ENCODE measurements at regions not wholly inside any gene's neighbourhood (a gene's known extent, or its start where the extent isn't known, plus 50 kb on each side); places are given as distances from the start of the nearest gene placed in this dataset.
"Not testable (repeated sequence)": the region's sequence is repeated elsewhere in the genome, so short reads cannot be mapped to it uniquely, and the experiment has no call there.

GRCh38 chr14:86756521-86757190 lies 1226.7 kb downstream of the FLRT2 start:
- Histone ChIP-seq H3K4me3 (no peak overlapping the region), H3K27ac (no peak overlapping the region), H3K36me3 (no peaks in the 10 kb centered on the region), H3K27me3 (no peaks in the 10 kb centered on the region), H3K4me1 (no peaks in the 10 kb centered on the region), H3K9me3 (peaks cover 10 to 12% of the 10 kb centered on the region in 2 donors)
- intact Hi-C loops (cut with DNase I; ENCODE audit: low total_unique reads), result no loop called here
- TF ChIP-seq POLR2AphosphoS5 (IDR thresholded peaks at IDR 0.05) (no peak), CTCF (IDR thresholded peaks at IDR 0.05) (no peak), POLR2A (IDR thresholded peaks at IDR 0.05) (no peak)
- no peak for DNase-seq (ENCODE audit: low spot score in 2 of 2)

- H3K4me1 ChIP-seq; H3K36me3 ChIP-seq; H3K27me3 ChIP-seq; H3K4me3 ChIP-seq; H3K27ac ChIP-seq; intact Hi-C loops (cut with DNase I; ENCODE audit: low total_unique reads); DNase-seq (ENCODE audit: low spot score in 2 of 2): not testable (repeated sequence)
- H3K9me3 ChIP-seq, result peaks cover 10 to 17% of the 10 kb centered on the region in 2 donors
Measured at GRCh38 chr14:86750488-86750887, 1220.5 kb downstream of the FLRT2 start.

GRCh38 chr14:86739761-86740160 lies 1209.8 kb downstream of the FLRT2 start:
- Histone ChIP-seq H3K4me3 (peak overlapping the region in 2 of 3 donors; percentile 3 to 30), H3K27ac (no peak overlapping the region), H3K27me3 (no peaks in the 10 kb centered on the region), H3K36me3 (no peaks in the 10 kb centered on the region), H3K4me1 (no peaks in the 10 kb centered on the region), H3K9me3 (peaks cover 0 to 4% of the 10 kb centered on the region in 2 donors)
- no peak for DNase-seq (ENCODE audit: low spot score in 2 of 2)
- intact Hi-C loops (cut with DNase I; ENCODE audit: low total_unique reads), result no loop called here
- TF ChIP-seq POLR2AphosphoS5 (IDR thresholded peaks at IDR 0.05), result no peak
- TF ChIP-seq CTCF (IDR thresholded peaks at IDR 0.05), result no peak
- TF ChIP-seq POLR2A (IDR thresholded peaks at IDR 0.05), result no peak

- DNase-seq (ENCODE audit: low spot score in 2 of 2); intact Hi-C loops (cut with DNase I; ENCODE audit: low total_unique reads); H3K4me3 ChIP-seq; H3K27me3 ChIP-seq; H3K27ac ChIP-seq; H3K4me1 ChIP-seq; H3K36me3 ChIP-seq; H3K9me3 ChIP-seq: not testable (repeated sequence)
Measured at GRCh38 chr14:86731427-86731826, 1201.5 kb downstream of the FLRT2 start.

GRCh38 chr14:86723254-86723624 lies 1193.3 kb downstream of the FLRT2 start:
- Histone ChIP-seq H3K27ac (no peak overlapping the region), H3K36me3 (no peaks in the 10 kb centered on the region), H3K9me3 (no peaks in the 10 kb centered on the region), H3K4me3 (no peak overlapping the region), H3K27me3 (no peaks in the 10 kb centered on the region), H3K4me1 (no peaks in the 10 kb centered on the region)
- DNase-seq (ENCODE audit: low spot score in 2 of 2), result no peak
- TF ChIP-seq POLR2A (IDR thresholded peaks at IDR 0.05) (no peak), CTCF (IDR thresholded peaks at IDR 0.05) (no peak), POLR2AphosphoS5 (IDR thresholded peaks at IDR 0.05) (no peak)
- intact Hi-C loops (cut with DNase I; ENCODE audit: low total_unique reads), result loop anchor here (5.0 kb wide), 1 partner anchor 271 kb away; no protein-coding TSS in a partner anchor

GRCh38 chr14:86722612-86723253 lies 1192.8 kb downstream of the FLRT2 start:
- no peak overlapping the region for H3K27ac ChIP-seq
- no peaks in the 10 kb centered on the region for H3K27me3 ChIP-seq
- H3K4me3 ChIP-seq, result no peak overlapping the region
- no peaks in the 10 kb centered on the region for H3K36me3 ChIP-seq
- no peak for DNase-seq (ENCODE audit: low spot score in 2 of 2)
- H3K4me1 ChIP-seq, result no peaks in the 10 kb centered on the region
- no peak for TF ChIP-seq POLR2A (IDR thresholded peaks at IDR 0.05)
- no peak for TF ChIP-seq POLR2AphosphoS5 (IDR thresholded peaks at IDR 0.05)
- no peak for TF ChIP-seq CTCF (IDR thresholded peaks at IDR 0.05)
- H3K9me3 ChIP-seq, result no peaks in the 10 kb centered on the region
- intact Hi-C loops (cut with DNase I; ENCODE audit: low total_unique reads), result loop anchor here (5.0 kb wide), 1 partner anchor 270 kb away; no protein-coding TSS in a partner anchor

Data from breast epithelium (tissue), 4 donors.